HCT116 (cell line): ENCODE measurements at regions not wholly inside any gene's neighbourhood (a gene's known extent, or its start where the extent isn't known, plus 50 kb on each side); places are given as distances from the start of the nearest gene placed in this dataset.

ENCODE experiments used
- ATAC-seq: fragments of 200-7000 bp; cut with Tn5 transposase; 2 replicates; pipeline ENCODE4 v1.9.1; 2020; ENCODE audit warnings: mild to moderate bottlenecking, moderate library complexity
- BruUV-seq: library from RNA; stranded (reverse); fragments of 400-500 nt; replicated peaks from 2 replicates; lab custom pipeline; 2021; lab: Mats Ljungman, UMichigan
- CTCF ChIA-PET: fragments of 300-600 bp; sonication (Branson Sonifier 250); formaldehyde crosslinking; loops from one replicate; lab custom pipeline; 2021; ENCODE audit warnings: antibody characterized with exemption; lab: Charles Lee
- POLR2A ChIA-PET: fragments of 300-600, 350-600 bp; sonication (Branson Sonifier 250); formaldehyde crosslinking; loops from one replicate; lab custom pipeline; 2021; ENCODE audit warnings: antibody characterized with exemption; lab: Charles Lee
- RAD21 ChIA-PET, 2 experiments: fragments of 300-600 bp; sonication (Branson Sonifier 250); formaldehyde crosslinking; loops; one replicate each; lab custom pipeline; 2023; ENCODE audit warnings: low total read pairs in 2 of 2; ENCODE audit not compliant: uncharacterized antibody in 2 of 2, unreplicated experiment in 2 of 2, low non-redundant PET in 1 of 2; lab: Charles Lee
- DNase-seq: peaks from one replicate; pipeline ENCODE4 v3.0.0-alpha.2; 2010; ENCODE audit warnings: low read depth, low spot score
- H2AFZ ChIP-seq: fragments of 200-600 bp; shearing (Covaris generic), sonication (generic); 2 replicates; pipeline ENCODE4 v1.6.1; 2017; ENCODE audit warnings: low read depth, mixed run types, mixed read lengths, antibody characterized with exemption, low read length; ENCODE audit not compliant: poor library complexity, severe bottlenecking
- H3K27ac ChIP-seq: 2 replicates; pipeline ENCODE4 v1.5.1; 2012; ENCODE audit warnings: low read depth, low read length
- H3K27me3 ChIP-seq: fragments of 200-600 bp; sonication (generic); 2 replicates; pipeline ENCODE4 v1.6.1; 2016; ENCODE audit warnings: mixed run types, low read length, mixed read lengths; ENCODE audit not compliant: insufficient read depth
- H3K36me3 ChIP-seq, 2 experiments: fragments of 200-500 bp in 1 of 2; fragments of 200-600 bp in 1 of 2; sonication (Bioruptor generic) in 1 of 2; sonication (generic) in 1 of 2; 2 replicates each; pipeline versions ENCODE4 v1.5.1 to v1.6.1; 2014 to 2016; ENCODE audit warnings: low read length in 2 of 2, inconsistent platforms in 1 of 2, mixed read lengths in 1 of 2, mixed run types in 1 of 2; ENCODE audit not compliant: insufficient read depth in 2 of 2, control insufficient read depth in 1 of 2
- H3K4me1 ChIP-seq, 2 experiments: fragments of 200-600 bp in 1 of 2; sonication (generic) in 1 of 2; 2 replicates each; pipeline versions ENCODE4 v1.5.1 to v1.6.1; 2012 to 2017; ENCODE audit warnings: low read length in 2 of 2, inconsistent platforms in 1 of 2, mild to moderate bottlenecking in 1 of 2, mixed read lengths in 1 of 2, mixed run types in 1 of 2, moderate library complexity in 1 of 2; ENCODE audit not compliant: insufficient read depth in 2 of 2, control insufficient read depth in 1 of 2
- H3K4me2 ChIP-seq: fragments of 200-600 bp; sonication (generic); 2 replicates; pipeline ENCODE4 v1.6.1; 2017; ENCODE audit warnings: mixed run types, low read length, mixed read lengths
- H3K4me3 ChIP-seq, 2 experiments: fragments of 200-600 bp in 1 of 2; sonication (generic) in 1 of 2; replicated peaks in 1 of 2; 2 replicates each; pipeline ENCODE4 v1.5.1; 2011 to 2016; ENCODE audit warnings: low read length in 2 of 2, control low read depth in 1 of 2, low read depth in 1 of 2, mild to moderate bottlenecking in 1 of 2, mixed read lengths in 1 of 2, mixed run types in 1 of 2
- H3K79me2 ChIP-seq: fragments of 200-600 bp; sonication (generic); 2 replicates; pipeline ENCODE4 v1.6.1; 2017; ENCODE audit warnings: mild to moderate bottlenecking, mixed run types, low read length, moderate library complexity, mixed read lengths; ENCODE audit not compliant: insufficient read depth
- H3K9ac ChIP-seq: fragments of 200-600 bp; sonication (generic); 2 replicates; pipeline ENCODE4 v1.6.1; 2016; ENCODE audit warnings: low read length, mixed read lengths
- H3K9me2 ChIP-seq: fragments of 200-600 bp; sonication (generic), shearing (Covaris generic); 2 replicates; pipeline ENCODE4 v1.6.1; 2017; ENCODE audit warnings: mixed run types, mild to moderate bottlenecking, moderate library complexity; ENCODE audit not compliant: insufficient read depth
- H3K9me3 ChIP-seq, 2 experiments: fragments of 200-500 bp in 1 of 2; fragments of 200-600 bp in 1 of 2; sonication (Bioruptor generic) in 1 of 2; sonication (generic) in 1 of 2; 2 replicates each; pipeline ENCODE4 v1.6.1; 2014 to 2017; ENCODE audit warnings: low read length in 2 of 2, mixed read lengths in 2 of 2, inconsistent platforms in 1 of 2, low read depth in 1 of 2, mild to moderate bottlenecking in 1 of 2, mixed run types in 1 of 2, moderate library complexity in 1 of 2; ENCODE audit not compliant: control insufficient read depth in 1 of 2, insufficient read depth in 1 of 2
- H4K20me1 ChIP-seq: fragments of 200-600 bp; sonication (generic), shearing (Covaris generic); 2 replicates; pipeline ENCODE4 v1.6.1; 2017; ENCODE audit warnings: mixed run types, mild to moderate bottlenecking, moderate library complexity; ENCODE audit not compliant: insufficient read depth
- ATF3 ChIP-seq: IDR thresholded peaks from 2 replicates; pipeline ENCODE4 v1.6.1; 2012
- CEBPB ChIP-seq: IDR thresholded peaks from 2 replicates; pipeline ENCODE4 v1.6.1; 2012; ENCODE audit warnings: low read depth
- EGR1 ChIP-seq: IDR thresholded peaks from 2 replicates; pipeline ENCODE4 v1.6.1; 2012; ENCODE audit warnings: low read depth
- ELF1 ChIP-seq: IDR thresholded peaks from 2 replicates; pipeline ENCODE4 v1.6.1; 2012; ENCODE audit warnings: low read depth, borderline replicate concordance
- EZH2 ChIP-seq: fragments of 200-600 bp; sonication (generic); IDR thresholded peaks from 2 replicates; pipeline ENCODE4 v1.6.1; 2017; ENCODE audit warnings: antibody characterized with exemption, mixed run types
- EZH2phosphoT487 ChIP-seq: fragments of 200-600 bp; IDR thresholded peaks from 2 replicates; pipeline ENCODE4 v1.6.1; 2018; ENCODE audit warnings: antibody characterized with exemption, borderline replicate concordance
- JUND ChIP-seq: IDR thresholded peaks from 2 replicates; pipeline ENCODE4 v1.6.1; 2012
- MAX ChIP-seq: IDR thresholded peaks from 2 replicates; pipeline ENCODE4 v1.6.1; 2012
- POLR2A ChIP-seq: IDR thresholded peaks from 2 replicates; pipeline ENCODE4 v1.7.0; 2011; ENCODE audit warnings: borderline replicate concordance; ENCODE audit not compliant: insufficient read depth, insufficient read length; ENCODE audit errors: extremely low read depth
- POLR2AphosphoS5 ChIP-seq: IDR thresholded peaks from 2 replicates; pipeline ENCODE4 v1.6.1; 2011; ENCODE audit warnings: mild to moderate bottlenecking, low read depth, low read length, moderate library complexity
- RAD21 ChIP-seq: IDR thresholded peaks from 2 replicates; pipeline ENCODE4 v1.6.1; 2012; ENCODE audit warnings: low read depth, mild to moderate bottlenecking
- SIN3A ChIP-seq: IDR thresholded peaks from 2 replicates; pipeline ENCODE4 v1.6.1; 2012; ENCODE audit warnings: low read depth
- SP1 ChIP-seq: IDR thresholded peaks from 2 replicates; pipeline ENCODE4 v1.6.1; 2012; ENCODE audit warnings: low read depth
- SRF ChIP-seq: IDR thresholded peaks from 2 replicates; pipeline ENCODE4 v1.6.1; 2012; ENCODE audit warnings: low read depth
- TCF7L2 ChIP-seq: IDR thresholded peaks from 2 replicates; pipeline ENCODE4 v1.7.0; 2011; ENCODE audit warnings: borderline replicate concordance, inconsistent platforms; ENCODE audit not compliant: insufficient read depth, insufficient read length; ENCODE audit errors: extremely low read depth
- YY1 ChIP-seq: IDR thresholded peaks from 2 replicates; pipeline ENCODE4 v1.6.1; 2011; ENCODE audit warnings: low read length, low read depth, moderate library complexity, mild to moderate bottlenecking; ENCODE audit not compliant: insufficient replicate concordance; ENCODE audit errors: extremely low read depth
- ZNF274 ChIP-seq: fragments of 200-500 bp; sonication (Bioruptor generic); IDR thresholded peaks from 2 replicates; pipeline ENCODE4 v1.6.1; 2014; ENCODE audit warnings: mild to moderate bottlenecking, low read depth, low read length, inconsistent platforms
- intact Hi-C: fragments of 100-400 bp; cut with micrococcal nuclease; formaldehyde crosslinking; loops from 2 replicates; pipeline ENCODE4 v1.10.0; 2022
- TF ChIP-seq, protein P1 (sequence below): IDR thresholded peaks from 2 replicates; pipeline ENCODE4 v1.6.1; 2011; ENCODE audit warnings: mild to moderate bottlenecking, low read length, moderate library complexity; ENCODE audit not compliant: insufficient replicate concordance; ENCODE audit errors: extremely low read depth
- TF ChIP-seq, protein P2 (sequence below), 3 experiments: fragments of 200-600 bp in 1 of 3; sonication (generic) in 1 of 3; IDR thresholded peaks in 2 of 3; conservative IDR thresholded peaks in 1 of 3; 2 replicates each; pipeline ENCODE4 v1.5.1; 2012 to 2017; ENCODE audit warnings: low read depth in 2 of 3, low read length in 2 of 3, antibody characterized with exemption in 1 of 3, borderline replicate concordance in 1 of 3, control low read depth in 1 of 3, mild to moderate bottlenecking in 1 of 3, mixed read lengths in 1 of 3, mixed run types in 1 of 3, moderate library complexity in 1 of 3; ENCODE audit not compliant: insufficient read depth in 1 of 3

DNA sequence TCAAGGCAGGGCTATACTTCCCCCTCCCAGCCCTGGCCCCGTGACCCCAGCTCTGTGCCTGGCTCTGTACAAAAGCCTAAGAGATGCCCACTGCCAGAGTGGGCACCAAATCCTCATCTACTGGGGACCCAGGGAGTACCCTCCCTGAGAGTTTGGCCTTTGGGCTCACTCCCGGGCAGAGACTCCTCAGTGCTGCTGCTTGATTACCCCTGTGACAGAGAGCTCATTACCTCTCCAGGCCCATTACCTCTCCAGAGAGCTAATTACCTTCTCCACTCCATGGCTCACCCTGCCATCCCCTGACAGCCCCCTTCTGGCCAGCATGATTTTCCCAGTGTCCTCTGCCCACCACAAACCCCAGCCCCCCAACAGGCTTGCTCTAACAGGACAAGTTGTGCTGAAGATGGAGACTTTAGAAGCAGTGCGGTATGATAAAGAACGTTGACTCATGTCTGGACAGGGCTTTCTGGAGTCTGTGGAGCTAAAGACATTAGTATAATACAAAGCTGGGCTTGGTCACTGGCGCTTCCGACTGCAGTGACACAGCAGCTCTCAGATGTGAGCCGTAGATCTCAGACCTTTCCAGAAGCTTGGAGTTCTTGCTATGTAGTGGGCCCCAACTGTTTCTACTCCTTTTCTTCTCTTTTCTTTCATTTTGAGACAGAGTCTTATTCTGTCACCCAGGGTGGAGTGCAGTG lies 111.3 kb upstream of the KCTD7 start:
- Histone ChIP-seq H3K9ac (no peak overlapping the region), H3K4me1 (no peaks in the 10 kb centered on the region), H4K20me1 (no peaks in the 10 kb centered on the region), H2AFZ (no peak overlapping the region), H3K9me2 (no peaks in the 10 kb centered on the region), H3K4me2 (no peak overlapping the region)
- CTCF ChIA-PET = no interaction called here
- intact Hi-C loops = no loop called here
- TF ChIP-seq ELF1 (no peak), RAD21 (no peak), ZNF274 (no peak), CEBPB (no peak), SP1 (no peak), MAX (no peak), SIN3A (no peak), YY1 (no peak), POLR2AphosphoS5 (no peak), ATF3 (no peak), EZH2 (no peak), EZH2phosphoT487 (no peak), SRF (no peak), EGR1 (no peak), POLR2A (no peak), JUND (no peak), TCF7L2 (no peak)
- TF ChIP-seq, protein P1, sequence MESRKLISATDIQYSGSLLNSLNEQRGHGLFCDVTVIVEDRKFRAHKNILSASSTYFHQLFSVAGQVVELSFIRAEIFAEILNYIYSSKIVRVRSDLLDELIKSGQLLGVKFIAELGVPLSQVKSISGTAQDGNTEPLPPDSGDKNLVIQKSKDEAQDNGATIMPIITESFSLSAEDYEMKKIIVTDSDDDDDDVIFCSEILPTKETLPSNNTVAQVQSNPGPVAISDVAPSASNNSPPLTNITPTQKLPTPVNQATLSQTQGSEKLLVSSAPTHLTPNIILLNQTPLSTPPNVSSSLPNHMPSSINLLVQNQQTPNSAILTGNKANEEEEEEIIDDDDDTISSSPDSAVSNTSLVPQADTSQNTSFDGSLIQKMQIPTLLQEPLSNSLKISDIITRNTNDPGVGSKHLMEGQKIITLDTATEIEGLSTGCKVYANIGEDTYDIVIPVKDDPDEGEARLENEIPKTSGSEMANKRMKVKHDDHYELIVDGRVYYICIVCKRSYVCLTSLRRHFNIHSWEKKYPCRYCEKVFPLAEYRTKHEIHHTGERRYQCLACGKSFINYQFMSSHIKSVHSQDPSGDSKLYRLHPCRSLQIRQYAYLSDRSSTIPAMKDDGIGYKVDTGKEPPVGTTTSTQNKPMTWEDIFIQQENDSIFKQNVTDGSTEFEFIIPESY = no peak
- TF ChIP-seq, protein P2, sequence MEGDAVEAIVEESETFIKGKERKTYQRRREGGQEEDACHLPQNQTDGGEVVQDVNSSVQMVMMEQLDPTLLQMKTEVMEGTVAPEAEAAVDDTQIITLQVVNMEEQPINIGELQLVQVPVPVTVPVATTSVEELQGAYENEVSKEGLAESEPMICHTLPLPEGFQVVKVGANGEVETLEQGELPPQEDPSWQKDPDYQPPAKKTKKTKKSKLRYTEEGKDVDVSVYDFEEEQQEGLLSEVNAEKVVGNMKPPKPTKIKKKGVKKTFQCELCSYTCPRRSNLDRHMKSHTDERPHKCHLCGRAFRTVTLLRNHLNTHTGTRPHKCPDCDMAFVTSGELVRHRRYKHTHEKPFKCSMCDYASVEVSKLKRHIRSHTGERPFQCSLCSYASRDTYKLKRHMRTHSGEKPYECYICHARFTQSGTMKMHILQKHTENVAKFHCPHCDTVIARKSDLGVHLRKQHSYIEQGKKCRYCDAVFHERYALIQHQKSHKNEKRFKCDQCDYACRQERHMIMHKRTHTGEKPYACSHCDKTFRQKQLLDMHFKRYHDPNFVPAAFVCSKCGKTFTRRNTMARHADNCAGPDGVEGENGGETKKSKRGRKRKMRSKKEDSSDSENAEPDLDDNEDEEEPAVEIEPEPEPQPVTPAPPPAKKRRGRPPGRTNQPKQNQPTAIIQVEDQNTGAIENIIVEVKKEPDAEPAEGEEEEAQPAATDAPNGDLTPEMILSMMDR (IDR thresholded peaks at IDR 0.05 in 2 of 3, conservative IDR thresholded peaks at IDR 0.05 in 1 of 3; ENCODE audit: borderline replicate concordance in 1 of 3, insufficient read depth in 1 of 3, low read depth in 2 of 3, low read length in 2 of 3) = no peak
- TF ChIP-seq, all 23 proteins: peak for 0
- ChIA-PET POLR2A (no interaction called here), RAD21 (no interaction called here)
- BruUV-seq = no TSS peak
- no peak overlapping the region for H3K4me3 ChIP-seq
- H3K79me2 ChIP-seq = no peaks in the 10 kb centered on the region
- H3K36me3 ChIP-seq = no peaks in the 10 kb centered on the region
- no peak for ATAC-seq
- H3K9me3 ChIP-seq = no peaks in the 10 kb centered on the region
- DNase-seq = no peak
- no peaks in the 10 kb centered on the region for H3K27me3 ChIP-seq
- no peak overlapping the region for H3K27ac ChIP-seq
